B cell (primary cell): ENCODE measurements at regions not wholly inside any gene's neighbourhood (a gene's known extent, or its start where the extent isn't known, plus 50 kb on each side); places are given as distances from the start of the nearest gene placed in this dataset.

Experiments used
- CTCF ChIP-seq: fragments of 200-600 bp; IDR thresholded peaks from one replicate; pipeline ENCODE4 v1.8.0; 2022; ENCODE audit warnings: antibody characterized with exemption, mild to moderate bottlenecking
- EZH2 ChIP-seq: IDR thresholded peaks from 2 replicates; pipeline ENCODE4 v1.6.1; 2012; ENCODE audit warnings: borderline replicate concordance, low read depth, mild to moderate bottlenecking, moderate library complexity, low read length; ENCODE audit not compliant: insufficient read depth, poor library complexity, severe bottlenecking

- TF ChIP-seq CTCF, result no peak
- TF ChIP-seq EZH2, result no peak
These were observed 755.8 kb upstream of the EDIL3 start for GRCh38 chr5:85140471-85140870.
